GM12878 (cell line): ENCODE measurements at regions not wholly inside any gene's neighbourhood (a gene's known extent, or its start where the extent isn't known, plus 50 kb on each side); places are given as distances from the start of the nearest gene placed in this dataset.

Experiments used
- ATAC-seq: fragments of 200-7000 bp; cut with Tn5 transposase; 3 replicates; pipeline ENCODE4 v1.9.1; 2020; ENCODE audit warnings: mild to moderate bottlenecking, moderate library complexity
- BruUV-seq: library from RNA; stranded (reverse); fragments of 400-500 nt; replicated peaks from 2 replicates; lab custom pipeline; 2021; lab: Mats Ljungman, UMichigan
- CTCF ChIA-PET: fragments of 300-600 bp; sonication (Branson Sonifier 250); formaldehyde crosslinking; extraction: SDS; loops from one replicate; lab custom pipeline; 2021; ENCODE audit warnings: inconsistent platforms; lab: Yijun Ruan, JAX
- POLR2A ChIA-PET: fragments of 350-600 bp; formaldehyde crosslinking; extraction: SDS; loops from one replicate; lab custom pipeline; 2021; ENCODE audit warnings: inconsistent platforms; lab: Charles Lee
- RAD21 ChIA-PET: fragments of 300-600 bp; sonication (Branson Sonifier 250); formaldehyde crosslinking; loops from one replicate; lab custom pipeline; 2023; ENCODE audit warnings: antibody characterized with exemption; ENCODE audit not compliant: unreplicated experiment; lab: Charles Lee
- SMC1A ChIA-PET: fragments of 300-600 bp; sonication (Branson Sonifier 250); formaldehyde crosslinking; loops from one replicate; lab custom pipeline; 2023; ENCODE audit not compliant: unreplicated experiment, uncharacterized antibody; lab: Charles Lee
- DNase-seq: peaks from one replicate; pipeline ENCODE4 v3.0.0-alpha.2; 2011; ENCODE audit warnings: low read depth, low spot score
- FAIRE-seq: peaks from 3 replicates; lab custom pipeline; 2011; peaks lifted over from hg19 to GRCh38; lab: Jason Lieb, UNC
- H2AFZ ChIP-seq: 2 replicates; pipeline ENCODE4 v1.6.0; 2011; ENCODE audit warnings: low read depth, low read length, control low read depth; ENCODE audit not compliant: control insufficient read depth
- H3K27ac ChIP-seq: 2 replicates; pipeline ENCODE4 v1.5.1; 2011; ENCODE audit warnings: control low read depth; ENCODE audit not compliant: control insufficient read depth, insufficient read depth
- H3K27me3 ChIP-seq, 2 experiments: replicated peaks in 1 of 2; 2 replicates each; pipeline versions ENCODE4 v1.6.0 to v1.6.1; 2011; ENCODE audit warnings: low read length in 1 of 2; ENCODE audit not compliant: control insufficient read depth in 2 of 2, insufficient read depth in 2 of 2
- H3K36me3 ChIP-seq, 2 experiments: 2 replicates each; pipeline ENCODE4 v1.5.1; 2011; ENCODE audit warnings: low read length in 1 of 2; ENCODE audit not compliant: control insufficient read depth in 2 of 2, insufficient read depth in 2 of 2
- H3K4me1 ChIP-seq: 2 replicates; pipeline ENCODE4 v1.6.1; 2011; ENCODE audit warnings: mild to moderate bottlenecking, low read length, moderate library complexity, mixed read lengths; ENCODE audit not compliant: control insufficient read depth, insufficient read depth
- H3K4me2 ChIP-seq: 2 replicates; pipeline ENCODE4 v1.6.0; 2011; ENCODE audit warnings: control low read depth; ENCODE audit not compliant: control insufficient read depth, insufficient read depth
- H3K4me3 ChIP-seq: fragments of 200-600 bp; sonication (generic); 2 replicates; pipeline ENCODE4 v1.5.1; 2016
- H3K79me2 ChIP-seq: 2 replicates; pipeline ENCODE4 v1.6.0; 2011; ENCODE audit warnings: low read length; ENCODE audit not compliant: control insufficient read depth, insufficient read depth
- H3K9ac ChIP-seq: 2 replicates; pipeline ENCODE4 v1.8.0; 2011; ENCODE audit warnings: low read length, control low read depth, mixed read lengths; ENCODE audit not compliant: control insufficient read depth, insufficient read depth
- H3K9me3 ChIP-seq: replicated peaks from 3 replicates; pipeline ENCODE4 v1.5.1; 2011; ENCODE audit warnings: mild to moderate bottlenecking, low read length; ENCODE audit not compliant: control insufficient read depth, insufficient read depth
- H4K20me1 ChIP-seq: 2 replicates; pipeline ENCODE4 v1.6.0; 2011; ENCODE audit not compliant: control insufficient read depth, insufficient read depth
- BCLAF1 ChIP-seq: fragments of 450-650 bp; IDR thresholded peaks from 2 replicates; pipeline ENCODE4 v1.6.1; 2017; ENCODE audit warnings: antibody characterized with exemption, mild to moderate bottlenecking, moderate library complexity
- CHD1 ChIP-seq: IDR thresholded peaks from 2 replicates; pipeline ENCODE4 v1.6.1; 2012; ENCODE audit warnings: low read depth, low read length, improper control_type of control experiment
- EP300 ChIP-seq, 2 experiments: fragments of 150-350 bp in 1 of 2; IDR thresholded peaks; 2 replicates each; pipeline ENCODE4 v1.6.1; 2011 to 2012; ENCODE audit warnings: low read depth in 2 of 2, low read length in 2 of 2, borderline replicate concordance in 1 of 2, improper control_type of control experiment in 1 of 2, inconsistent platforms in 1 of 2; ENCODE audit not compliant: control insufficient read depth in 1 of 2
- ETV6 ChIP-seq, 2 experiments: fragments of 450-650 bp in 1 of 2; IDR thresholded peaks in 1 of 2; conservative IDR thresholded peaks in 1 of 2; 2 replicates each; pipeline ENCODE4 v1.6.1; 2014; ENCODE audit warnings: antibody characterized with exemption in 1 of 2, borderline replicate concordance in 1 of 2, low read depth in 1 of 2, mild to moderate bottlenecking in 1 of 2, moderate library complexity in 1 of 2
- FOS ChIP-seq: IDR thresholded peaks from 3 replicates; pipeline ENCODE4 v1.6.1; 2011; ENCODE audit warnings: borderline replicate concordance; ENCODE audit not compliant: insufficient read length; ENCODE audit errors: extremely low read depth
- KLF5 ChIP-seq: fragments of 450-650 bp; IDR thresholded peaks from 2 replicates; pipeline ENCODE4 v1.6.1; 2014; ENCODE audit warnings: mild to moderate bottlenecking; ENCODE audit not compliant: partially characterized antibody
- NFYA ChIP-seq: IDR thresholded peaks from 2 replicates; pipeline ENCODE4 v1.6.1; 2011; ENCODE audit warnings: low read depth, mild to moderate bottlenecking, low read length, improper control_type of control experiment, borderline replicate concordance
- RELA ChIP-seq: fragments of 450-650 bp; IDR thresholded peaks from 2 replicates; pipeline ENCODE4 v1.8.0; 2014; ENCODE audit warnings: borderline replicate concordance; ENCODE audit not compliant: partially characterized antibody
- ZBTB40 ChIP-seq: fragments of 450-650 bp; IDR thresholded peaks from 2 replicates; pipeline ENCODE4 v1.6.1; 2016; ENCODE audit warnings: mild to moderate bottlenecking, moderate library complexity, borderline replicate concordance
- WGBS: methylation state at CpG from one replicate; pipeline ENCODE4 v1.1.6; 2016; ENCODE audit warnings: low lambda C conversion rate; ENCODE audit not compliant: insufficient replicate concordance, insufficient coverage; ENCODE audit errors: missing lambda C conversion rate; 5-methylcytosine and 5-hydroxymethylcytosine counted together
- in situ Hi-C: fragments of 300-500 bp; cut with MboI; formaldehyde crosslinking; loops from 9 replicates; pipeline ENCODE4 v1.14.3; 2018; ENCODE audit warnings: mixed read lengths
- intact Hi-C: fragments of 100-400 bp; cut with micrococcal nuclease; formaldehyde crosslinking; loops from one replicate; pipeline ENCODE4 v1.14.2; 2022; ENCODE audit not compliant: unreplicated experiment

GRCh38 chr4:30330894-30331652 is 389.1 kb upstream of the PCDH7 start:
- 0% methylated on average over 6 of the region's 6 CpGs for WGBS
- Histone ChIP-seq H2AFZ (no peak overlapping the region), H3K9ac (no peak overlapping the region), H3K4me3 (no peak overlapping the region), H4K20me1 (no peaks in the 10 kb centered on the region), H3K9me3 (no peaks in the 10 kb centered on the region; the same call in 2 of the 3 replicates), H3K4me1 (no peaks in the 10 kb centered on the region), H3K79me2 (no peaks in the 10 kb centered on the region), H3K4me2 (no peak overlapping the region), H3K27ac (no peak overlapping the region), H3K27me3 (no peaks in the 10 kb centered on the region), H3K36me3 (no peaks in the 10 kb centered on the region)
- ChIA-PET SMC1A (no interaction called here), POLR2A (no interaction called here), RAD21 (no interaction called here), CTCF (no interaction called here)
- ATAC-seq = no peak
- BruUV-seq = no TSS peak
- no peak for FAIRE-seq
- DNase-seq = no peak
- TF ChIP-seq EP300 (IDR thresholded peaks at IDR 0.05; ENCODE audit: borderline replicate concordance in 1 of 2, control insufficient read depth in 1 of 2, low read depth in 2 of 2, low read length in 2 of 2) (no peak), NFYA (no peak), ETV6 (conservative IDR thresholded peaks at IDR 0.05 in 1 of 2, IDR thresholded peaks at IDR 0.05 in 1 of 2; ENCODE audit: borderline replicate concordance in 1 of 2, low read depth in 1 of 2) (no peak), KLF5 (no peak), ZBTB40 (no peak), BCLAF1 (no peak), FOS (no peak), CHD1 (no peak), RELA (no peak)
- in situ Hi-C loops (no loop called here), intact Hi-C loops (no loop called here)
